Erythroblast (primary cell): ENCODE measurements at regions not wholly inside any gene's neighbourhood (a gene's known extent, or its start where the extent isn't known, plus 50 kb on each side); places are given as distances from the start of the nearest gene placed in this dataset.

ENCODE experiments used
- GATA1 ChIP-seq: IDR thresholded peaks from 2 replicates; pipeline ENCODE4 v1.6.1; 2011; ENCODE audit warnings: low read depth, mild to moderate bottlenecking, control low read depth, low read length, moderate library complexity
- POLR2A ChIP-seq: IDR thresholded peaks from 2 replicates; pipeline ENCODE4 v1.6.1; 2011; ENCODE audit warnings: mild to moderate bottlenecking, low read length

DNA sequence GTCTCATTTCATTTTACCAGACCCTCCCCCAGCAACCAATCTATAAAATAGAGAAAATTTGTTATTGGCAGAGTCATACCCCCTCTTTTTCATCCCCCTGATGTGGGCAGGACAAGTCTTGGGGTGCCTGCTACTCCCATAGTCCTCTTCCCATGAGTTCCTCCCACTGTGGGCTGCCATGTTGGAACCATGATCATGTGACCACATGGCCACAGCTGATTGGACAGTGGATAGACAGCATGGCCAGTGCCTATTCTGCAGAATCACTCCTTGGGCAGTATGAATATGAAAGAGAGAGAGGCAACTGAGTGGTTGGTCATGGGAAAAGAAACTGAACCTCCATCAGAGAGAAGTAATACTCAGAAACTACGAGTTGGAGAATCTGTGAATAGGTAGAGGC lies 84.9 kb downstream of the PDCL3 start:
- TF ChIP-seq POLR2A = no peak
- TF ChIP-seq GATA1 = no peak
